Activated T-helper 2 cell treated with anti-CD3 and anti-CD28 coated beads, Interferon-gamma antibody, Interleukin-2, Interleukin-4, amounts not matched to agents 10 μg/mL and 5 μg/mL and 100 μg/mL, durations not matched to agents 14 hours and 24 hours and 36 hours (primary cell): ENCODE measurements at regions not wholly inside any gene's neighbourhood (a gene's known extent, or its start where the extent isn't known, plus 50 kb on each side); places are given as distances from the start of the nearest gene placed in this dataset.

Experiments used
- DNase-seq: peaks from one replicate; pipeline ENCODE4 v3.0.0; 2021; ENCODE audit warnings: low spot score
- H3K27ac Mint-ChIP-seq: one replicate; pipeline ENCODE4 v1.8.0; 2021; ENCODE audit warnings: mixed read lengths
- H3K27me3 Mint-ChIP-seq: one replicate; pipeline ENCODE4 v1.8.0; 2021; ENCODE audit warnings: low read depth, mixed read lengths
- H3K36me3 Mint-ChIP-seq: one replicate; pipeline ENCODE4 v1.8.0; 2021; ENCODE audit warnings: low read depth, mixed read lengths
- H3K4me1 Mint-ChIP-seq: one replicate; pipeline ENCODE4 v1.8.0; 2021; ENCODE audit warnings: low read depth, mixed read lengths
- H3K4me3 Mint-ChIP-seq: one replicate; pipeline ENCODE4 v1.8.0; 2021; ENCODE audit warnings: low read depth, mild to moderate bottlenecking, moderate library complexity, mixed read lengths
- H3K9me3 Mint-ChIP-seq: one replicate; pipeline ENCODE4 v1.8.0; 2021; ENCODE audit warnings: mixed read lengths
- intact Hi-C: fragments of 100-400 bp; cut with micrococcal nuclease; formaldehyde crosslinking; loops from one replicate; pipeline ENCODE4 v1.15.1; 2023

DNA sequence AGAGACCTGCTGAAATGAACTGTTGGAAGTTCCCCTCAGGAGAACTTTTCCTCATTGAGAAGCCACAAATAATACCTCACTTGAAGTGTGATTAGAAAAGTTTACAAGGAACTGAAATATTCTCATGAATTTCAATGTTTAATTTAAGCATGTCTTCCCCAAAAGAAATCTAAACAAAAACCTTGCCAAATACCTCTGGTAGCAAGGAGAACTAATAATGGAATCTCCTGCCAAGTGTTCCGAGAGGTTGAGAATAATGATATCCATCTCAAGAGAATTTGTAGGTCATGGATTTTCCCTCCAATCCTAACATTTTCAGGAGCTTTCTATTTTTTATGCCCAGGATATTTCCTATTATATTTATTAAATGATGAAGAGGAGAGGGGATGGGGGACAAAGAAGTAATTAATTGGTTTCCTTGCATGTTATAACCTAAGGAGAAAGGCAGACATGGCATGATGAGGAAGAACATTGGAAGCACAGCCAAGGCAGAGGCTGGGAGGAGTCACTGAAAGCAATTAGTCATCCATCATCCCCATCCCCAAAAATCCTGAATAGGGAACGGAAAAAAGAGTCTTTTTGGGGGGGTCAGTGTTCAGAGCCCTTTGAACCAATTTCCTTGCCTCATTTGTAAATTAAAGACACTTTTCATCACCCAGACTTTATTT is 93.6 kb upstream of the IL6 start:
- Mint-ChIP-seq H3K4me1 (peaks cover 2% of the 10 kb centered on the region), H3K36me3 (no peaks in the 10 kb centered on the region), H3K27me3 (peaks cover 69% of the 10 kb centered on the region), H3K27ac (no peak overlapping the region), H3K9me3 (peaks cover 3% of the 10 kb centered on the region), H3K4me3 (no peak overlapping the region)
- intact Hi-C loops: no loop called here
- DNase-seq: no peak

DNA sequence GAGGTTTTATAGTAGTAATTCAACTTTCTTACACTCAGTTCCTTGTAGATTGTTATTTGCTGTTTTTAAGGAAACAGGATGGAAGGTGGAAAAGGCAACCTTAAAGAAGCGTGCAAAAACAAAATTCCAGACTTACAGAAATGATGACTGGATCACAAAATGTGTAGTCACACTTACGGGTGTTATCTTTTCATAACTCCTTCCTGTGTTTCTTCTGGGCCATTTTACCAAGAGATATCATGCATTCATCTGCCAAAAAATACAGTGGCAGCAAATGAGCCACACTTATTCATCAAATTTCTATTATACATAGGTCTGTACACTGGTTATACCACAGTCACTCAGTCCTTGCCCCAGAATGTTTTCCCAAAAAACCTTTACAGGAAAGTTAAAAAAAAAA is 94.3 kb upstream of the IL6 start:
- DNase-seq: no peak
- Mint-ChIP-seq H3K27me3 (peaks cover 70% of the 10 kb centered on the region), H3K27ac (no peak overlapping the region), H3K4me1 (peaks cover 2% of the 10 kb centered on the region), H3K9me3 (peaks cover 3% of the 10 kb centered on the region), H3K36me3 (no peaks in the 10 kb centered on the region), H3K4me3 (no peak overlapping the region)
- intact Hi-C loops: no loop called here

DNA sequence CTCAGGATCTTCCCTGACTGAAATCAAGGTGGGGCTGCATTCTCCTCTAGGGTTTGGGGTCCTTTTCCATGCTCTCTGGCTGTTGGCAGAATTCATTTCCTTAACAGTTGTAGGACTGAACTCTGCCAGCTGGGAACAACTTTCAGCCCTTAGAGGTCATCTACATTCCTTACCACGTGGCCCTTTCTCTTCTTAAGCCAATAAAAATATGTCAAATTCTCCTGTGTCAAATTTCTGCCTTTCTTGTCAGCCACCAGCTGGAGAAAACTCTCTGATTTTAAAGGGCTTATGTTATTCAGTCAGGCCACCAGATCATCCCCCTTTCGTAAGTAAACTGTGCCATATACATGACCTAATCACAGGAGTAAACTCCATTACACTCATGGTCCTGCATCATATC is 95.3 kb upstream of the IL6 start:
- H3K36me3 Mint-ChIP-seq: no peaks in the 10 kb centered on the region

DNA sequence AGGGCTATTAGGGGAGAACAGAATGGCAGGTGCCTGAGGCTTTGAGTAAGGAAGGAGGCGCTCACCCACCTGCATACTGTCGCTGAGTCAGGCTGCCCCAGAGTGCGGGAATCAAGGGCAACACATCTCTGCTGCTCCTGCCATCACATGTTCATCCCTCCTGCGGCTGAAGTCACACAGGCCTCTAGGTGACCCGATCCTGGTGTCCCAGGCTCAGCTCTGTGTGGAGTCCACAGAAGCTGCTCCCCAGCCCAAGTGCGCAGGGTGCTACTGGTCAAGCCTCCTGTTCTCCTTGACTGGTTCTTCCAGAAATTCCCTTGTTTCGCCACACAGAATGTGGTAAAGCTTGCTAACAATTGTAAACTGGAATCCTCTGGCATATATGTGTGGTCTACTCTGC is 96.9 kb upstream of the IL6 start:
- no peak for DNase-seq
- H3K36me3 Mint-ChIP-seq: no peaks in the 10 kb centered on the region

More for the DNA sequence above, 95.3 kb upstream of the IL6 start:
- peaks cover 3% of the 10 kb centered on the region for H3K9me3 Mint-ChIP-seq
- peaks cover 2% of the 10 kb centered on the region for H3K4me1 Mint-ChIP-seq
- DNase-seq: no peak
- intact Hi-C loops: no loop called here
- H3K4me3 Mint-ChIP-seq: no peak overlapping the region
- H3K27ac Mint-ChIP-seq: no peak overlapping the region
- peaks cover 76% of the 10 kb centered on the region for H3K27me3 Mint-ChIP-seq

DNA sequence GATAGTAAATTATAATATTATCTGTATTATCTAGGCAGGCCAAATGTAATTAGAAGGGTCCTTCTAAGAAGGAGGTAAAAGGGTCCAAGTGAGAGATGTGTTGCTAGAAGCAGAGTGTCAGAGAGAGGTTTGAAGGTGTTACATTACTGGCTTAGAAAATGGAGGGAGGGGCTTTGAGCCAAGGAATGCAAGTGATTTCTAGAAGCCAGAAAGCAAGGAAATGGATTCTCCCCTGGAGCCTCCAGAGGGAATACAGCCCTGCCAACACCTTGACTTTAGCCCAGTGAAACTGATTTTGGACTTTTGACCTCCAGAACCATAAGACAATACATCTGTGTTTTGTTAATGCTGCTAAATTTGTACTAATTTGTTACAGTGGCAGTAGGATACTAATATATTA is 97.9 kb upstream of the IL6 start:
- Mint-ChIP-seq H3K9me3 (no peaks in the 10 kb centered on the region), H3K4me3 (no peak overlapping the region), H3K36me3 (no peaks in the 10 kb centered on the region), H3K27me3 (peaks cover 75% of the 10 kb centered on the region), H3K27ac (no peak overlapping the region), H3K4me1 (peaks cover 2% of the 10 kb centered on the region)
- intact Hi-C loops: no loop called here
- DNase-seq: no peak

More for the DNA sequence above, 96.9 kb upstream of the IL6 start:
- peaks cover 78% of the 10 kb centered on the region for H3K27me3 Mint-ChIP-seq
- no peak overlapping the region for H3K27ac Mint-ChIP-seq
- no peaks in the 10 kb centered on the region for H3K9me3 Mint-ChIP-seq
- no peak overlapping the region for H3K4me3 Mint-ChIP-seq
- H3K4me1 Mint-ChIP-seq: peaks cover 2% of the 10 kb centered on the region
- intact Hi-C loops: no loop called here

DNA sequence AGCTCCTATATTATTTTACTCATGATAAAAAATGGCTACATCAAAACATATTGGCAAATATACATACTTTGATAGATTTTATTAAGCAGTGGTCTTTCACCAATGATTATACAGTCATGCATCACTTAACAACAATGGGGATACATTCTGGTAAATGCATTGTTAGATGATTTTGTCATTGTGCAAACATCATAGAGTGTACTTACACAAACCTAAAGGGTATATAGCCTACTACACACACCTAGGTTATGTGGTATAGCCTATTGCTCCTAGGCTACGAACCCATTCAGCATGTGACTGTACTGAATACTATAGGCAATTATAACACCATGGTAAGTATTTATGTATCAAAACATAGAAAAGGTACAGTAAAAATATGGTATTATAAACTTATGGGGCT is 98.9 kb upstream of the IL6 start:
- intact Hi-C loops: no loop called here
- Mint-ChIP-seq H3K27ac (no peak overlapping the region), H3K4me1 (peaks cover 2% of the 10 kb centered on the region), H3K27me3 (peaks cover 76% of the 10 kb centered on the region), H3K36me3 (no peaks in the 10 kb centered on the region), H3K9me3 (no peaks in the 10 kb centered on the region), H3K4me3 (no peak overlapping the region)
- no peak for DNase-seq

DNA sequence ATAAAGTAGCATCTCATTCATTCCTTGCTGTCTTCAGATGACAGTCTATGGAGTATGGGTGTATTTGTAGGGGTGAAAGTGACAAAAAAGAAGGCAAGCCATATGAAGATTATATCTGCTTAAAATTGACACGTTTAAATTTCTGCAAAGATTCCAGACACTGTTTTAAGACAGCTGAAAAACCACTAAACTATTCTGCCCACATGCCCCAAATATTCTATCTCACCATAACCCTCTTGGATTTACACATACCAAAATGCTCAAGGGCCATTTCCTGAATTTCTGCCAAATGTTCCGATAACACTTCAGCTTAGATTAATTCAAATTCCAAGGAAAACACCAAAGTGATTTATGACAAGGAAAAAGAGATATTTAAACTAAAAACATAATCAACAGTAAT is 99.9 kb upstream of the IL6 start:
- peaks cover 73% of the 10 kb centered on the region for H3K27me3 Mint-ChIP-seq
- H3K36me3 Mint-ChIP-seq: no peaks in the 10 kb centered on the region
- H3K27ac Mint-ChIP-seq: no peak overlapping the region
- peaks cover under 1% of the 10 kb centered on the region for H3K4me1 Mint-ChIP-seq
- no peak overlapping the region for H3K4me3 Mint-ChIP-seq
- DNase-seq: no peak
- no peaks in the 10 kb centered on the region for H3K9me3 Mint-ChIP-seq
- intact Hi-C loops: no loop called here

DNA sequence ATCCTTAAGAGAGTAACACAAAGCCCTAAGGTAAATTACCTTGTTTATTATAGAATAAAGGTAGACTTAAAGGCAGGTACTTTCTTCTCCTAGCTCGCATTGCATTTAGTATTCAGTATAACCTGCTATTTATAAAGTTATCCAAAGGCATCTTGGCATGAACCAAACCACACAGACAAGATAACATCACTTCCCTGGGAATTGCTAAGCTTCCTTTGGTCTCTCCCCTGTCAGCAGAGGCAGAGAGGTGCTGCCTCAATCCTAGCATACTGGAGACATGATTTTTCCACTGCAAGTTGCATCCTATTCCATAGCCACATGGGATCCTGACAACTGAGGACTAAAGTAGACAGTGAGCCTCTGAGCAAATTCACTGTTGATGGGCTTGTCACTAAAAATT is 101.7 kb upstream of the IL6 start:
- Mint-ChIP-seq H3K27me3 (peaks cover 75% of the 10 kb centered on the region), H3K9me3 (peaks cover 1% of the 10 kb centered on the region), H3K4me3 (no peak overlapping the region), H3K36me3 (no peaks in the 10 kb centered on the region), H3K4me1 (peaks cover 2% of the 10 kb centered on the region), H3K27ac (no peak overlapping the region)
- intact Hi-C loops: no loop called here
- DNase-seq: no peak

DNA sequence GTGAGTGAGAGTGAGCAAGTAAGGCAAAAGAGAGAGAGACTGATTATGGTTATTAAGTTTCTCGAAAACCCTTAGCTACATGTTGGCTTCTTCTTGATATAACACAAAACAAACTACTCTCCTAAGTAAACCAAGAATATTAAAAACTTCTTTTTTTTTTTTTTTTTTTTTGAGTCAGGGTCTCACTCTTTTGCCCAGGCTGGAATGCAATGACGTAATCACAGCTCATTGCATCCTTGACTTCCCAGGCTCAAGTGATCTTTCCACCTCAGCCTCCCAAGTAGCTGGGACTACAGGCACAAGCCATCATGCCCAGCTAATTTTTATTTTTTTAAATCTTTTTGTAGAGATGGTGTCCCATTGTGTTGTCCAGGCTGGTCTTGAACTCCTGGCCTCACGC is 102.2 kb upstream of the IL6 start:
- DNase-seq: no peak
- Mint-ChIP-seq H3K9me3 (peaks cover 4% of the 10 kb centered on the region), H3K27ac (no peak overlapping the region), H3K4me3 (no peak overlapping the region), H3K27me3 (peaks cover 72% of the 10 kb centered on the region), H3K36me3 (no peaks in the 10 kb centered on the region), H3K4me1 (peaks cover 2% of the 10 kb centered on the region)
- intact Hi-C loops: no loop called here

DNA sequence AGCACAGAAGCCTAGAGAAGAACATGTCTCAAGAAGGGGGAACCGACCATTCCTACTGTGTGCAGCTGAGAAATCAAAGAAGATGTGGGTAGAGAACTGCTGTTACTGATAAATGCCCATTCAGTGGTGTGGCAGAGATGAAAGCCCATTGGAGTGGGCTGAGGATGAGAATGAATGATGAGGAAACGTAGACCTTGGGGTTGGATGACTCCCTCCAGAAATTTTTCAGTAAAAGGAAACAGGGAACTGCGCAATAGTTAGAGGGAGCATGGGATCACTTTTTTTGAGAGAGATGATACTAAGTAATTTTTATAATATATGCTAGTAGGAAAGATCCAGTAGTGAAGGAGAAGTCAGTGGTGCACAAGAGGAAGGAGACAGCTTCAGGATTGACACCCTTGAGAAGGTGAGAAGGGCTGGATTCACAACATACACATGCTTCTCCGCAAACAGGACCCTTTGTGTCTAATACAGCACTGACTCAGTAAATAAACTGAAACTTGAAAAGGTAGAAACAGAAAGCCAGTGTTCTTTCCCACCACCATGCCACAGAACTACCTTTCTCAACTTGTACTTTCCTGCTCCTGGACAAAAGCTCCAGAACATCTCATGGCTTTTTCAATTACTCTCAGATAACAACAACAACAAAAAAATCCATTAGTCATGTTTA is 104.7 kb upstream of the IL6 start:
- DNase-seq: no peak
- peaks cover 24% of the 10 kb centered on the region for H3K9me3 Mint-ChIP-seq
- no peak overlapping the region for H3K27ac Mint-ChIP-seq
- H3K4me3 Mint-ChIP-seq: no peak overlapping the region
- peaks cover 67% of the 10 kb centered on the region for H3K27me3 Mint-ChIP-seq
- H3K36me3 Mint-ChIP-seq: no peaks in the 10 kb centered on the region
- peaks cover 2% of the 10 kb centered on the region for H3K4me1 Mint-ChIP-seq
- intact Hi-C loops: no loop called here

DNA sequence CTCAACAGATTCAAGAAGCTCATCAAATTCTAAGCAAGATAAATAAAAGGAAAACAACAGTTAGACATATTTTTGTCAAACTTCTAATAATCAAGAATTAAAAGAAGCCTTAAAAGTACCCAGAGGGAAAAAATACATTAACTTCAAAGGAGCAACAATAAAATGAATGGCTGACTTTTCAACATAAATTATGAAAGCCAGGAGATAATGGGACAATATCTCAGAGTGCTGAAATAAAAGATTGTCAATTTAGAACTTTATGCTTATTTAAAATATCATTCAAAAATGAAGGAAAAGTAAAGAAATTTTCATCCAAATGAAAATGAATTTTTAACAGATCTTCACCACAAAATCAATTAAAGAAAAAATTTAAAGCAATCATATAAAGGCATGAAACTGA is 108.5 kb upstream of the IL6 start:
- Mint-ChIP-seq H3K36me3 (no peaks in the 10 kb centered on the region), H3K9me3 (peaks cover 40% of the 10 kb centered on the region), H3K4me3 (no peak overlapping the region), H3K27me3 (peaks cover 59% of the 10 kb centered on the region), H3K4me1 (peaks cover 2% of the 10 kb centered on the region), H3K27ac (no peak overlapping the region)
- intact Hi-C loops: no loop called here
- DNase-seq: no peak

DNA sequence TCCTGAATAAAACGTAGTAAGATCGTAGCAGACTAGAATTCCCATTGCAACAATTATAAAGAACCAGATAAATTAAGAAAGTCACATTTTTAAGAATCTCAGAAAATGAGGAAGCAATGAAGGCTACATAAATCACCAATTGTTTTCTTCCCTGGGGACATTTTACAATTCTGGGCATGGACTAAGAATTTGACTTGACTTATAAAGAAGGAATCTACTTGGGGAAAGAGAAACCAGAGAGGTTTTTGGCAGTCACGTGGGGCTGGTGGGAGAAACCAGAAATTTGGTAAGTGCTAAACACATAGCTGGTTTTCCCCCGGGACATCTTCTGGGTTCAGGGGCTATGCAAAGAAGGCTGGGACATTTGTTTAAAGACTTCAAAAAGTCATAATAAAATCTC is 109.8 kb upstream of the IL6 start:
- DNase-seq: no peak

DNA sequence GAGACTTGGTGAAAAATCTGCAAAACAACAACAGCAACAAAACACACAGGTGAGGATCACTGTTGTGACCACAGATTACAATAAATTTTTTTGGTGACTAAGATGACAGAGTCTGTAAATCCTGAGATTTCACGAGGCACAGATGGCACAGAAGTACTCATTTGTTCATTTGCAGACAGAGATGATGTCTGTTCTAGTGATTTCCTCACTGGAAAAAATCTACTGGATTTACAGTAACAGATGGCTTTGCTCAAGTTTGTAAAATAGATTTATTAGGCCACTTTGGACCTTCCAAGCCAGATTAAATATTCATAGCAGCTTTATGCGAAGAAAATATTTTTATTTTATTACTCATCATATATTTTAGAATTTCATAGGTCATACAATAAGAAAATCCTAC is 113.5 kb upstream of the IL6 start:
- no peak for DNase-seq
- intact Hi-C loops: no loop called here
- Mint-ChIP-seq H3K9me3 (peaks cover 28% of the 10 kb centered on the region), H3K27ac (no peak overlapping the region), H3K4me1 (no peaks in the 10 kb centered on the region), H3K36me3 (no peaks in the 10 kb centered on the region), H3K27me3 (peaks cover 42% of the 10 kb centered on the region), H3K4me3 (no peak overlapping the region)

More for the DNA sequence above, 109.8 kb upstream of the IL6 start:
- Mint-ChIP-seq H3K27me3 (peaks cover 56% of the 10 kb centered on the region), H3K27ac (no peak overlapping the region), H3K4me1 (peaks cover 2% of the 10 kb centered on the region), H3K4me3 (no peak overlapping the region), H3K36me3 (no peaks in the 10 kb centered on the region), H3K9me3 (peaks cover 40% of the 10 kb centered on the region)
- intact Hi-C loops: no loop called here
